ENCODE measurements at regions not wholly inside any gene's neighbourhood (a gene's known extent, or its start where the extent isn't known, plus 50 kb on each side); places are given as distances from the start of the nearest gene placed in this dataset.

- Histone ChIP-seq H3K27me3 (ENCODE audit: control insufficient read depth, extremely low read depth, insufficient read depth, low read length) (no peaks in the 10 kb centered on the region), H3K4me3 (ENCODE audit: control insufficient read depth in 2 of 3, extremely low read depth in 1 of 3, insufficient read depth in 2 of 3, low read depth in 1 of 3, low read length in 3 of 3) (no peak overlapping the region), H3K36me3 (ENCODE audit: control insufficient read depth in 2 of 2, extremely low read depth in 1 of 2, insufficient read depth in 2 of 2, low read length in 2 of 2) (no peaks in the 10 kb centered on the region), H3K27ac (ENCODE audit: control insufficient read depth, insufficient read depth, low read length) (no peak overlapping the region), H3K9ac (ENCODE audit: control insufficient read depth, extremely low read depth, insufficient read depth, low read length) (no peak overlapping the region), H2AFZ (ENCODE audit: control insufficient read depth, low read length) (no peak overlapping the region), H3K4me2 (ENCODE audit: control insufficient read depth, extremely low read depth, insufficient read depth, low read depth, low read length) (no peak overlapping the region), H3K79me2 (ENCODE audit: control insufficient read depth, insufficient read depth, low read length) (no peaks in the 10 kb centered on the region), H3K9me1 (ENCODE audit: control insufficient read depth, extremely low read depth, insufficient read depth, low read length) (no peaks in the 10 kb centered on the region), H3K9me3 (ENCODE audit: control insufficient read depth, low read depth, low read length) (peaks cover 2% of the 10 kb centered on the region), H4K20me1 (ENCODE audit: control insufficient read depth, extremely low read depth, insufficient read depth, low read length) (no peaks in the 10 kb centered on the region), H3K4me1 (ENCODE audit: control insufficient read depth, extremely low read depth, insufficient read depth, low read length) (no peaks in the 10 kb centered on the region)
- no peak for TF ChIP-seq EZH2 (IDR thresholded peaks at IDR 0.05; ENCODE audit: low read length)
- TF ChIP-seq CTCF (optimal IDR thresholded peaks at IDR 0.05 in 1 of 3, IDR thresholded peaks at IDR 0.05 in 1 of 3, conservative IDR thresholded peaks at IDR 0.05 in 1 of 3; ENCODE audit: extremely low read depth in 1 of 3, insufficient read depth in 2 of 3, low read length in 3 of 3), result no peak
- no peak for FAIRE-seq
- peak; percentile 1 for DNase-seq (ENCODE audit: low read depth, low spot score)
- dilution Hi-C loops (cut with MboI; ENCODE audit: extremely low pct_ligation_motif_present, low sequenced_read_pairs), result no loop called here
These were observed 2308.8 kb upstream of the ACO1 start for GRCh38 chr9:30075451-30076199.

- H3K9me1 ChIP-seq (ENCODE audit: control insufficient read depth, extremely low read depth, insufficient read depth, low read length), result no peaks in the 10 kb centered on the region
- no peaks in the 10 kb centered on the region for H3K4me1 ChIP-seq (ENCODE audit: control insufficient read depth, extremely low read depth, insufficient read depth, low read length)
- no peak overlapping the region for H3K27ac ChIP-seq (ENCODE audit: control insufficient read depth, insufficient read depth, low read length)
- no peaks in the 10 kb centered on the region for H3K36me3 ChIP-seq (ENCODE audit: control insufficient read depth in 2 of 2, extremely low read depth in 1 of 2, insufficient read depth in 2 of 2, low read length in 2 of 2)
- H4K20me1 ChIP-seq (ENCODE audit: control insufficient read depth, extremely low read depth, insufficient read depth, low read length), result no peaks in the 10 kb centered on the region
- peaks cover 2% of the 10 kb centered on the region for H3K9me3 ChIP-seq (ENCODE audit: control insufficient read depth, low read depth, low read length)
- no peak for DNase-seq (ENCODE audit: low read depth, low spot score)
- no peaks in the 10 kb centered on the region for H3K79me2 ChIP-seq (ENCODE audit: control insufficient read depth, insufficient read depth, low read length)
- dilution Hi-C loops (cut with MboI; ENCODE audit: extremely low pct_ligation_motif_present, low sequenced_read_pairs), result no loop called here
- no peaks in the 10 kb centered on the region for H3K27me3 ChIP-seq (ENCODE audit: control insufficient read depth, extremely low read depth, insufficient read depth, low read length)
- no peak overlapping the region for H2AFZ ChIP-seq (ENCODE audit: control insufficient read depth, low read length)
- no peak for TF ChIP-seq CTCF (optimal IDR thresholded peaks at IDR 0.05 in 1 of 3, IDR thresholded peaks at IDR 0.05 in 1 of 3, conservative IDR thresholded peaks at IDR 0.05 in 1 of 3; ENCODE audit: extremely low read depth in 1 of 3, insufficient read depth in 2 of 3, low read length in 3 of 3)
- no peak for TF ChIP-seq EZH2 (IDR thresholded peaks at IDR 0.05; ENCODE audit: low read length)
- FAIRE-seq, result no peak
- H3K4me2 ChIP-seq (ENCODE audit: control insufficient read depth, extremely low read depth, insufficient read depth, low read depth, low read length), result no peak overlapping the region
- no peak overlapping the region for H3K4me3 ChIP-seq (ENCODE audit: control insufficient read depth in 2 of 3, extremely low read depth in 1 of 3, insufficient read depth in 2 of 3, low read depth in 1 of 3, low read length in 3 of 3)
- H3K9ac ChIP-seq (ENCODE audit: control insufficient read depth, extremely low read depth, insufficient read depth, low read length), result no peak overlapping the region
These were observed 2306.2 kb upstream of the ACO1 start for GRCh38 chr9:30078195-30078594.

All from keratinocyte (primary cell).